HG02642 (cell line): ENCODE measurements at regions not wholly inside any gene's neighbourhood (a gene's known extent, or its start where the extent isn't known, plus 50 kb on each side); places are given as distances from the start of the nearest gene placed in this dataset.

ENCODE experiments used
- ATAC-seq: cut with Tn5 transposase; IDR thresholded peaks from one replicate; pipeline ENCODE4 v1.9.1; 2021; ENCODE audit warnings: mild to moderate bottlenecking; ENCODE audit not compliant: unreplicated experiment, poor library complexity

DNA sequence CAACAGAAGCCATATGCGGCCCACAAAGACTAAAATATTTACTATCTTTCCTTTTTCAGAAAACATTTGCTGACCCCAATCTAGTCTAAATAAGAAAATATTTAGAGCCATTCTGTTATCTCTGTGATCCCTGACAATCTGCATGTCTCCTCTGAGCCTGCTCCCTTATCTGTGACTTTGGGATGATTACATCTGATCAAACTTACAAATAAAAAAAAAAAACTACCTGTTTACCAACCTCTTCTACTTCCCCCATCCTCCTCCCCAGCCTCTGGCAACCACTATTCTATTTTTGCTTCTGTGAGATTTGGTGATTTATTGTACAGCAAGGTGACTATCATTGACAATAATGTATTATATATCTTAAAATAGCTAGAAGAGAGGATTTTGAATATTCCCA is 176.3 kb upstream of the CD180 start:
- ATAC-seq = no peak

DNA sequence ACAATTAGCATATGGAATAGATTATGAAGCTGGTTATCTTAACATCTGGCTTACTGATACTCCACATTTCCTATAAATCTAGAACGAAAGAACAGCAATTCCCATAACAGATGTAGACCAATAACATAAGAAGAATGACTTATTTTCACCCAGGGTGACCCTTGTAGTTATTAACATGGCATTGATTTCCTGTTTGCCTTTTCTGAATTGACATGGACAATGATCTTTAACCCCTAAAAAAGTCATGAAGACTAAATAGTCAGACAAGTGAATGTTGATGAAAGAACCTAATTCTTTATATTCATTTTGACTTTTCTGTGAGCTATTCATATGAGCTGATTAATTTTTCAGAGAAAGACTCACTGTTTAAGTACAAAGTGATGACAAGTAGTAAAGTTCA is 175.3 kb upstream of the CD180 start:
- ATAC-seq = no peak

DNA sequence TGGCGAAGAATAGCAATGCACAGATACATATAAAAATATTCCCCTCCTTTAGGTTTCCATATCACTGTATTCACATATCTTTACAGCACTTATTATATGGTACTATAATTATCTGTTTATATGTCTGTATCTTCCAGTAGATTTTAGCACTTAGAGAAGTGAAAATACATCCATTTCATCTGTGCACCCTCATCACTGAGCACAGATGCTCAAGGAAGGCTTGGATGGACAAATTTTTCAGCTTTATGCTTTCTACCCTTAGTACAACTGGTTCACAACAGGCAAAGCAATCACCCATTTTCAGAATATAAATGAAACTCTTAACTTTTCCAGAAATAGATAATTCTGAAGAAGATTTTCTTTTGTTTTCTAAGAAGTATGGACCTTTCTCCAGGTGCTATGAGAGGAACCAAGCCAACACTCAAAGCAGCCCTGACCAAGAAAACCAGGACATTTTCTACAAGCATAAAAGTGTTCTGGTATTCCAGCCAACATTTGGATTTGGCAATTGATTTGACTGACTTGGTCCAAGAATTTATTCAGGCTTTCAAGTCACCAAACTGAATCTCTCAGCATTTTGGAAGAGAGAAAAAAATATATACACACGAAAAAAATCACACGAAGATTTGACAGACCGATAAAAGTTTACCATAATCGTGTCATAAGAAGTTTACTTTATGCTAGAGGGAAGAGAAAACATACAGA is 170.2 kb upstream of the CD180 start:
- no peak for ATAC-seq

GRCh38 chr5:67366276-67366675 is 169.7 kb upstream of the CD180 start:
- no peak for ATAC-seq

GRCh38 chr5:67364381-67364970 is 167.9 kb upstream of the CD180 start:
- no peak for ATAC-seq

DNA sequence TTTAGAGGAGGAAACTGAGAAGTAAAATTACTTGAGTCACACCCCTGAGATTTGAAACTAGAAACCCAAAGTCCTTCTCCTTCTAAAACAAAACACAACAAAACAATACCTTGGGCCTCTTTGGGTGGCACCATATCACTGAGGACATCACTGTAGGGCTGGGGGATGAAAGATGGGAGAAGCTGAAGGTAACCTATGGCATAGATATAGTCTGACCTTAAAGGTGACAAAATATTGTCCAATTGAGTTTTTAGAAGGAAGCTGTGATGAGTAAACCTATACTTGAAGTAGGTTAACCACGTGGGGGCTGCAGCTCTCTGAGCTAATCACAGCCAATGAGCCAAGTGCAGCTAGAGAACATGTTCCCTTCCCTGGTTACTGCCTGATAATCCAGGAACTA is 167.4 kb upstream of the CD180 start:
- ATAC-seq = no peak

DNA sequence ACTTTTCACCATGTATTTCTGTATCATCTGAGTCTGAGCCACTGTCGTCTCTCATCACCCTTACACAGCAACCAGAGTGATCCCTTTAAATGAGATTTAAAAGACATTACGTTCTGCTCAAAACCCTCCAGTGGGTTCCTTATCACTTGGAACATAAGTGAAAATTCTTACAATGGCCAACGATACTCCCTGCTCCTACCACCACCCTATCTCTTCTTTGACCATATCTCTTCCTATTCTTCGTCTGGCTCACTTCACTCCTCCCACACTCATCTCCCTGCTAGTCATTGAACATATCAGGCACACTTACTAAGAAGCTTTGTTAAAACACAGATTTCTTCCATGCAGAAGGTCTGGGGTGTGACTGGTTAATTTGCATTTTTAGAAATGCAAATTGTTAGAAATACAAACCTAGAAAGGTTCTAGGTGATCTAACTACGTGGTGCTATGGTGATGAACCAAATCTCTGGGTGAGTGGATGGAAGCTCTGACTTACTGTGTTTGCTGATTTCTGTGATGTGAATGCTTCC is 166.6 kb upstream of the CD180 start:
- no peak for ATAC-seq

GRCh38 chr5:67361932-67362729 is 165.5 kb upstream of the CD180 start:
- no peak for ATAC-seq

DNA sequence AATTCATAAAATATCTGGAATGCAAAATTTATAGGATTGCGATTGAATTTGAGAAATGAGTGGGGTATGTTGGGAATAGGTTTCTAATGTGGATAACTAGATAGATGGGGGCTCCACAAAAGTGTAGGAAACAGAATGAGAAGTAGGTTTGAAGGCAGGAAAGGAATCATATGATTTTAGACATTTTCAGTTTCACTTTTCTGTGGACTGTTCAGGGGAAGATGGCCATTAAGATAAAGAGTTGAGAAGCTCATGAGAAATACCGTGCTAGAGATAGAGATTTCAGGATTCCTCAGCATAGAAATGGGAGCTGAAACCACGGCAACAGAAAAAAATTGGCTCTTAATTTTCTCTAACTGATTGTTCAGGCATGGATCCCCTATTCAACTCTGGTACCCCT is 163.4 kb upstream of the CD180 start:
- no peak for ATAC-seq

- ATAC-seq = no peak
Measured at GRCh38 chr5:67358186-67358585, 161.6 kb upstream of the CD180 start.

GRCh38 chr5:67355120-67355713 is 158.6 kb upstream of the CD180 start:
- ATAC-seq = no peak

DNA sequence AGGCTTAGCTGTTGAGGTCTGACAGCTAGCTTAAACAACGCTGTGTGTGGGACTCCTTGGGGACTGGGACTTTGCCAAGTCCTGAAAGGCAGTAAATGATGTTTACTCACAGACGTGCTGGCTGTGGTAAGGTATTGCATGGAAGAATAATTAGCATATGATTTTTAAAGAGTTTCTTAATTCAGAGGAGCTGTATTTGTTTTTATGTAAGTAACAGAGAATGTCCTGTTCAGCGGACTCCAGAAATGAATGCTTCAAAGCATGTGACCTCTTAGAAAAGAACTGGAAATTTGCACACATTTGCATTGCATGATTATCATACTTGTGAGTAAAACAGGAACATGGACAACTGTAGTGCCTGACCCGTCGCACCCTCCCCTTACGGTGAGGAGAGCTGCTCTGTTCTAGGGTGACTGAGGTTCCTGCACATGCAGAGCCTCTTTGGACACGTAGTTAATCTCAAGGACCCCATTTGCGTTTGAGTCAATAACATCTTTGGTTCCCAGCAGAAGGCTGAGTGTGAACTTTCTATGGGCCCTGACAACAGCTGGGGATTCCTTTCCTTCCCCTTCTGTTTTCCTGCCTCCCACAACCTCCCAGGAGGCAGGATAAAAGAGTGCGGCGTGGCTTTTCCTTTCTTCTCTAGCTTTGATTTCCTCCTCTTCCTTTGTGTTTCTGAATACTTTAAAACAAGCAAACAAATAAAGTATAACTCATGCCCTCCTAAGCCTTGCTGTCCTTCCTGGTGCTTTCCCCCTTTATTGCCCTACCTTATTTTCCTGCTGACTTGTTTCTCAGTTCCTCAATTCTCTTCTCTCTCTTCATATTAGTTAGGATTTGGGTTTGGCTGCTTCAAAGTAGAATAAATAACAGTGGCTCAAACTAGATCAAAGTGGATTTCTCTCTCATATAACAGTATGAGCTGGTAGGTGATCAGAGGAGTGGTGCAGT is 157.2 kb upstream of the CD180 start:
- ATAC-seq = no peak

DNA sequence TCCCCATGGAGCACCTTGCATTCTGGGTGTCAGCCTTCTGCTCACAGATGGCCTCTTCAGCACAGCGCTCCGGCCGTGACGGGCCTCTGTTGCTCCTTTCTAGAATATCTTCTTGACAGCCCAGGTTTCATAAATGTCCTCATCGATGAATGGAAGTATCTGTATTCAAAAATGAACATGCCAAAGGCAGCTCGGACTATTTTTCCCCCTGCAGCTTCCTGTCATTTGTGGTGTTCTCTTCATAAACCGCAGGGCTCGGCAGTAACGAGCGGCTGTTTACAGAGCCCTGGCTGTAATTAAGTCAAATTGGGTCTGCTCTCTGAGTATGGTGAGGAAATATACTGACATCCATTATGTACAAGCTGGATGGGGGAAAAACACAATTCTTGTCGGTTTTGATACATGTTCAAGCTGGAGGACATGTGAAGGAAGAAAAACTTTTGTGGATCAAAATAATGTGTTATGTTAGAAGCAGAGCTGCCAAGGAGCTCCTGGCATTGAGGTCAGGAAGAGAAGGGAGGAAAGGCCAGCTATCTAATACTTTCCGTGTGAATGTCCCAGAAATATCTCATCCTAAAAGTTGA is 154.1 kb upstream of the CD180 start:
- ATAC-seq = no peak

DNA sequence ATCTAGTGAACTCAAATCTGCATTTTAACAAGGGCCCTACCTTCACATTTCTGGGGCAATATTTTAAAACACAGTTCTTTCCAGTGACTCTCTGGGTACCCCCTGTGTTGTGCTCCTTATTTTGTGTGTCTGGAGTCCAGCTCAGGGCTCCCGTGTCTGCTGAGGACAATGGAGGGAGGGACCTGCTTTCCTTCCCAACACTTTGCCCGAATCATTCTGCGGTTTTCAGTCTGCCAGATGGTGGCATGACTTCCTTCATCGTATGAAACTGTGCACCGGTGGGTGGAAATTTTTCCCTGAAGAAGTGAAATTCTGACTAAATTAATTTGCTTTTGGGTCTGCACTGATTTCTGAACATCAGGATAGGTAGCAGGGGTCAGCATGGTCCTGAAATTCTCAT is 153.6 kb upstream of the CD180 start:
- no peak for ATAC-seq

DNA sequence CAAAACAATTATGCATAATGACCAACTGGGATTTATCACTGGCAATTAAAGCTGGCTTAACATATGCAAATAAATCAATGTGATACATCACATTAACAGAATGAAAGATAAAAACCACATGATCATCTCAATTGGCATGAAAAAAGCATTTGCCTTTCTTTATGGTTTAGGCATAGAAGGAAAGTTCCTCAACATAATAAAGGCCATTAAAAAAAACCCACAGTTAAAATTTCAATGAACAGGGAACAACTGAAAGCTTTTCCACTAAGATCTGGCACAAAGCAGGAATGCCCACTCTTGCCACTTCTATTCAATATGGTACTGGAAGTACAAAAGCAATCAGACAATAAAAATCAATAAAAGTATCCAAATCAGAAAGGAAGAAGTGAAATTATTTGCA is 151.2 kb upstream of the CD180 start:
- no peak for ATAC-seq

- no peak for ATAC-seq
Measured at GRCh38 chr5:67346611-67347010, 150.0 kb upstream of the CD180 start.

DNA sequence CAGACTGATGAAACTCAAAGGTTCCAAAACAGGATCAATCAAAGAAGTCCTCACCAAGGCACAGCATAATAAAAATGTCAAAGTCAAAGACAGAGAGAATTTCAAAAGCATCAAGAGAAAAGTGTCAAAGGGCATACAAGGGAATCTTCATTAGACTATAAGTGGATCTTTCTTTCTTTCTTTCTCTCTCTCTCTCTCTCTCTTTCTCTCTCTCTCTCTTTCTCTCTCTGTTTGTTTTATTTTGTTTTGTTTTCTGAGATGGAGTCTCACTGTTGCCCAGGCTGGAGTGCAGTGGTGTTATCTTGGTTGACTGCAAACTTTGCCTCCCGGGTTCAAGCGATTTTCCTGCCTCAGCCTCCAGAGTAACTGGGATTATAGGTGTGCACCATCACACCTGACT is 148.3 kb upstream of the CD180 start:
- ATAC-seq = no peak

DNA sequence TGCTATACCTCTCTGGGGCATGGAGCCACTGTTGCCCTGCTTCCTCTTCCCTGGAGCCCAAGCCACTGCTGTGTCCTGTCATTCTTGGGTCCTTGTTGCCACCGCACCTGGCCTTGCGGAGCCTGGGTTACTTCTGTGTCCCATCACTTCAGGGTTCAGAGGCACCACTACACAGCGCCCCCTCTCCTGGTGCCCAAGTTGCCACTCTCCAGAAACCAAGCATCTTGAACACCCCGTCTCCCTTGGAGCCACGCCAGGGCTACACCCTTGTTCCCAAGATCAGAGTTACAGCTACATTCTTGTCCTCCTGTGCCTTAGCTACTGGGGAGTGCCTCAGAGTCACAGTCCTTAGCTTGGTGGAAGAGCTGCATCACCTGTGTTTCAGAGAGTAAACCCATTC is 147.2 kb upstream of the CD180 start:
- ATAC-seq = no peak

DNA sequence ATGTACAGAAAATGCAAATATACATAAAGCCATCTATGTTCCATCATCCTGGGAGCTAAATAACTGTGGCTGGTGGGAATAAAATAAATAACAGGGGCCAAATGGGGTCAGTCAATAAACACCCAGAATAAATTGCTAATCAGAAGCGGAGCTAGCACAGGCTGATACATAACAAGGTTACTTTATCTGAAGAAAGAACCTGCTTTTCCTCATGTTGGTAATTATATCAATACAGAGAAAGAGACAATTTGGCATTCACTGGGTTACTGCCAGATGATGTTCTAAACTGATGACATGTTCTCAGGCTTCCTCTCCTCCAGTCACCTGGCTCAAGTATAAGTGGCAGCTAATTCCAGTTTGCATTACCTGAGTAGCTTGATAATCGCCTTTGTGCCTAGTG is 144.9 kb upstream of the CD180 start:
- ATAC-seq = no peak
